Peyer's patch (tissue), 4 donors: ENCODE measurements at regions not wholly inside any gene's neighbourhood (a gene's known extent, or its start where the extent isn't known, plus 50 kb on each side); places are given as distances from the start of the nearest gene placed in this dataset.

Source experiments
- DNase-seq, 3 donors: peaks; one replicate each; pipeline ENCODE4 v3.0.0-alpha.2; 2017 to 2019
- H3K27ac ChIP-seq, 4 donors: fragments of 200-600 bp; sonication (generic); one replicate each; pipeline ENCODE4 v1.5.1; 2016 to 2019
- H3K27me3 ChIP-seq, 2 donors: fragments of 200-600 bp; sonication (generic); one replicate each; pipeline ENCODE4 v1.5.1; 2019
- H3K36me3 ChIP-seq, 3 donors: fragments of 200-600 bp; sonication (generic); one replicate each; pipeline ENCODE4 v1.5.1; 2016 to 2019
- H3K4me1 ChIP-seq, 4 donors: fragments of 200-600 bp; sonication (generic); one replicate each; pipeline ENCODE4 v1.5.1; 2016 to 2019
- H3K4me3 ChIP-seq, 4 donors: fragments of 200-600 bp; sonication (generic); 1 replicate in 3 of 4; 2 replicates in 1 of 4; pipeline ENCODE4 v1.5.1; 2016 to 2019; ENCODE audit warnings: mild to moderate bottlenecking in 1 of 4
- H3K9me3 ChIP-seq, 4 donors: fragments of 200-600 bp; sonication (generic); one replicate each; pipeline ENCODE4 v1.5.1; 2016 to 2019; ENCODE audit warnings: mild to moderate bottlenecking in 1 of 4
- CTCF ChIP-seq, 6 experiments: fragments of 450-650 bp in 4 of 6; fragments of 200-600 bp in 2 of 6; sonication (generic) in 1 of 6; IDR thresholded peaks; one replicate each; pipeline ENCODE4 v1.5.1; 2017 to 2019; ENCODE audit warnings: antibody characterized with exemption in 6 of 6, mild to moderate bottlenecking in 3 of 6, moderate library complexity in 1 of 6
- POLR2A ChIP-seq, 2 donors: fragments of 450-650 bp; IDR thresholded peaks; one replicate each; pipeline ENCODE4 v1.5.1; 2017; ENCODE audit warnings: antibody characterized with exemption in 2 of 2, mild to moderate bottlenecking in 2 of 2, moderate library complexity in 2 of 2

- no peak for DNase-seq
- H3K27ac ChIP-seq = no peak overlapping the region
- H3K36me3 ChIP-seq = no peaks in the 10 kb centered on the region
- peak in 3 of 6 experiments; percentile 38 to 57 (median 43) for TF ChIP-seq CTCF (IDR thresholded peaks at IDR 0.05)
- TF ChIP-seq POLR2A (IDR thresholded peaks at IDR 0.05) = no peak
- H3K4me1 ChIP-seq = no peaks in the 10 kb centered on the region
- no peaks in the 10 kb centered on the region for H3K9me3 ChIP-seq
- H3K4me3 ChIP-seq = no peak overlapping the region
- no peaks in the 10 kb centered on the region for H3K27me3 ChIP-seq
Measured at GRCh38 chr13:69324090-69324886, 783.3 kb upstream of the ATXN8OS start.

GRCh38 chr13:69319656-69320055, 788.0 kb upstream of the ATXN8OS start:
- no peak for DNase-seq
- H3K9me3 ChIP-seq = no peaks in the 10 kb centered on the region
- H3K27me3 ChIP-seq = no peaks in the 10 kb centered on the region
- H3K4me1 ChIP-seq = no peaks in the 10 kb centered on the region
- H3K27ac ChIP-seq = no peak overlapping the region
- no peaks in the 10 kb centered on the region for H3K36me3 ChIP-seq
- H3K4me3 ChIP-seq = no peak overlapping the region
- TF ChIP-seq POLR2A (IDR thresholded peaks at IDR 0.05) = no peak
- no peak for TF ChIP-seq CTCF (IDR thresholded peaks at IDR 0.05)

GRCh38 chr13:69315039-69315438, 792.6 kb upstream of the ATXN8OS start:
- no peak overlapping the region for H3K4me3 ChIP-seq
- H3K36me3 ChIP-seq = no peaks in the 10 kb centered on the region
- no peak for DNase-seq
- no peak overlapping the region for H3K27ac ChIP-seq
- TF ChIP-seq CTCF (IDR thresholded peaks at IDR 0.05) = no peak
- no peak for TF ChIP-seq POLR2A (IDR thresholded peaks at IDR 0.05)
- no peaks in the 10 kb centered on the region for H3K9me3 ChIP-seq
- no peaks in the 10 kb centered on the region for H3K4me1 ChIP-seq
- no peaks in the 10 kb centered on the region for H3K27me3 ChIP-seq

GRCh38 chr13:69306766-69307165, 800.9 kb upstream of the ATXN8OS start:
- H3K4me1 ChIP-seq = no peaks in the 10 kb centered on the region
- H3K36me3 ChIP-seq = no peaks in the 10 kb centered on the region
- H3K4me3 ChIP-seq = no peak overlapping the region

GRCh38 chr13:69300131-69300530, 807.5 kb upstream of the ATXN8OS start:
- H3K27ac ChIP-seq = no peak overlapping the region
- H3K36me3 ChIP-seq = no peaks in the 10 kb centered on the region
- no peak for TF ChIP-seq POLR2A (IDR thresholded peaks at IDR 0.05)
- TF ChIP-seq CTCF (IDR thresholded peaks at IDR 0.05) = no peak
- no peaks in the 10 kb centered on the region for H3K4me1 ChIP-seq
- no peak overlapping the region for H3K4me3 ChIP-seq
- H3K9me3 ChIP-seq = no peaks in the 10 kb centered on the region
- no peak for DNase-seq
- no peaks in the 10 kb centered on the region for H3K27me3 ChIP-seq

More at GRCh38 chr13:69306766-69307165, 800.9 kb upstream of the ATXN8OS start:
- TF ChIP-seq POLR2A (IDR thresholded peaks at IDR 0.05) (no peak), CTCF (IDR thresholded peaks at IDR 0.05) (no peak)
- Histone ChIP-seq H3K9me3 (no peaks in the 10 kb centered on the region), H3K27me3 (no peaks in the 10 kb centered on the region), H3K27ac (no peak overlapping the region)
- DNase-seq = no peak
